Loucy (cell line): ENCODE measurements at regions not wholly inside any gene's neighbourhood (a gene's known extent, or its start where the extent isn't known, plus 50 kb on each side); places are given as distances from the start of the nearest gene placed in this dataset.

Source experiments
- H2AFZ ChIP-seq: fragments of 200-600 bp; sonication (generic); 2 replicates; pipeline ENCODE4 v1.6.0; 2016; ENCODE audit warnings: antibody characterized with exemption, mild to moderate bottlenecking, low read length, moderate library complexity
- H3F3A ChIP-seq: fragments of 200-600 bp; 2 replicates; pipeline ENCODE4 v1.6.0; 2016; ENCODE audit warnings: antibody characterized with exemption, low read depth, mild to moderate bottlenecking
- H3K27me3 ChIP-seq: fragments of 200-600 bp; sonication (generic); 2 replicates; pipeline ENCODE4 v1.6.1; 2014; ENCODE audit warnings: low read length, mild to moderate bottlenecking; ENCODE audit not compliant: insufficient read depth, poor library complexity, severe bottlenecking
- H3K36me3 ChIP-seq: fragments of 200-600 bp; sonication (generic); 2 replicates; pipeline ENCODE4 v1.6.1; 2016; ENCODE audit warnings: low read length; ENCODE audit not compliant: insufficient read depth
- H3K4me1 ChIP-seq: fragments of 200-600 bp; sonication (generic); 2 replicates; pipeline ENCODE4 v1.5.1; 2014; ENCODE audit warnings: low read length, mild to moderate bottlenecking; ENCODE audit not compliant: insufficient read depth, poor library complexity, severe bottlenecking
- H3K4me2 ChIP-seq: fragments of 200-600 bp; sonication (generic); 2 replicates; pipeline ENCODE4 v1.6.0; 2014; ENCODE audit warnings: antibody characterized with exemption, low read length, low read depth, mild to moderate bottlenecking; ENCODE audit not compliant: poor library complexity, severe bottlenecking
- H3K4me3 ChIP-seq: fragments of 200-600 bp; sonication (generic); 2 replicates; pipeline ENCODE4 v1.5.1; 2014; ENCODE audit warnings: low read length, mild to moderate bottlenecking, mixed read lengths; ENCODE audit not compliant: poor library complexity, severe bottlenecking
- H3K79me2 ChIP-seq: fragments of 200-600 bp; sonication (generic); 2 replicates; pipeline ENCODE4 v1.6.1; 2014; ENCODE audit warnings: low read length; ENCODE audit not compliant: insufficient read depth
- H3K9ac ChIP-seq: fragments of 200-600 bp; sonication (generic); 2 replicates; pipeline ENCODE4 v1.6.0; 2014; ENCODE audit warnings: mild to moderate bottlenecking, low read depth, low read length, moderate library complexity; ENCODE audit not compliant: poor library complexity, severe bottlenecking
- H3K9me2 ChIP-seq: fragments of 200-600 bp; sonication (generic); replicated peaks from 2 replicates; pipeline ENCODE4 v1.6.1; 2016; ENCODE audit warnings: low read depth, low read length, mixed read lengths
- H3K9me3 ChIP-seq: fragments of 200-600 bp; sonication (generic); 2 replicates; pipeline ENCODE4 v1.6.1; 2014; ENCODE audit warnings: mild to moderate bottlenecking, antibody characterized with exemption, low read length, low read depth; ENCODE audit not compliant: insufficient read depth
- H4K20me1 ChIP-seq: fragments of 200-600 bp; sonication (generic); 2 replicates; pipeline ENCODE4 v1.6.0; 2014; ENCODE audit warnings: antibody characterized with exemption, low read length, mild to moderate bottlenecking; ENCODE audit not compliant: insufficient read depth, poor library complexity, severe bottlenecking
- CTCF ChIP-seq: fragments of 200-600 bp; sonication (generic); conservative IDR thresholded peaks from 2 replicates; pipeline ENCODE4 v1.5.1; 2014; ENCODE audit warnings: mild to moderate bottlenecking, antibody characterized with exemption, low read length
- EZH2phosphoT487 ChIP-seq: fragments of 200-600 bp; IDR thresholded peaks from 2 replicates; pipeline ENCODE4 v1.6.1; 2018; ENCODE audit warnings: antibody characterized with exemption, mild to moderate bottlenecking, moderate library complexity, borderline replicate concordance

- Histone ChIP-seq H3K4me3 (no peak overlapping the region), H2AFZ (no peak overlapping the region), H3F3A (no peaks in the 10 kb centered on the region), H3K9ac (no peak overlapping the region), H3K4me2 (no peak overlapping the region), H3K9me2 (no peaks in the 10 kb centered on the region), H3K4me1 (no peaks in the 10 kb centered on the region), H3K9me3 (no peaks in the 10 kb centered on the region), H3K36me3 (no peaks in the 10 kb centered on the region), H4K20me1 (no peaks in the 10 kb centered on the region), H3K27me3 (no peaks in the 10 kb centered on the region), H3K79me2 (no peaks in the 10 kb centered on the region)
- no peak for TF ChIP-seq EZH2phosphoT487
- TF ChIP-seq CTCF, result no peak
These were observed 1830.6 kb upstream of the CELF4 start for GRCh38 chr18:39396168-39396567.

- H3K27me3 ChIP-seq, result no peaks in the 10 kb centered on the region
- no peak overlapping the region for H3K4me3 ChIP-seq
- no peaks in the 10 kb centered on the region for H3K9me3 ChIP-seq
- no peaks in the 10 kb centered on the region for H3K4me1 ChIP-seq
- H4K20me1 ChIP-seq, result no peaks in the 10 kb centered on the region
- no peaks in the 10 kb centered on the region for H3F3A ChIP-seq
- H3K4me2 ChIP-seq, result no peak overlapping the region
- H3K9me2 ChIP-seq, result no peaks in the 10 kb centered on the region
- no peak overlapping the region for H2AFZ ChIP-seq
- no peaks in the 10 kb centered on the region for H3K79me2 ChIP-seq
- no peak overlapping the region for H3K9ac ChIP-seq
- TF ChIP-seq EZH2phosphoT487, result no peak
- H3K36me3 ChIP-seq, result no peaks in the 10 kb centered on the region
These were observed 1824.3 kb upstream of the CELF4 start for GRCh38 chr18:39389800-39390379.

GRCh38 chr18:39380866-39381265 lies 1815.3 kb upstream of the CELF4 start:
- H2AFZ ChIP-seq, result no peak overlapping the region
- H3K27me3 ChIP-seq, result no peaks in the 10 kb centered on the region
- H3K4me1 ChIP-seq, result no peaks in the 10 kb centered on the region
- H3F3A ChIP-seq, result no peaks in the 10 kb centered on the region
- TF ChIP-seq EZH2phosphoT487 (no peak), CTCF (no peak)
- no peaks in the 10 kb centered on the region for H3K9me3 ChIP-seq
- H3K79me2 ChIP-seq, result no peaks in the 10 kb centered on the region
- H3K9ac ChIP-seq, result no peak overlapping the region
- no peaks in the 10 kb centered on the region for H4K20me1 ChIP-seq
- H3K4me2 ChIP-seq, result no peak overlapping the region
- H3K36me3 ChIP-seq, result no peaks in the 10 kb centered on the region
- no peak overlapping the region for H3K4me3 ChIP-seq
- H3K9me2 ChIP-seq, result no peaks in the 10 kb centered on the region

GRCh38 chr18:39380186-39380725 lies 1814.7 kb upstream of the CELF4 start:
- Histone ChIP-seq H3K79me2 (no peaks in the 10 kb centered on the region), H3K9me2 (no peaks in the 10 kb centered on the region), H3K4me1 (no peaks in the 10 kb centered on the region), H3F3A (no peaks in the 10 kb centered on the region), H2AFZ (no peak overlapping the region), H3K9ac (no peak overlapping the region), H3K4me2 (no peak overlapping the region), H3K36me3 (no peaks in the 10 kb centered on the region), H3K9me3 (no peaks in the 10 kb centered on the region), H3K4me3 (no peak overlapping the region), H4K20me1 (no peaks in the 10 kb centered on the region), H3K27me3 (no peaks in the 10 kb centered on the region)
- TF ChIP-seq EZH2phosphoT487 (no peak), CTCF (no peak)
